SK-N-SH (cell line): ENCODE measurements at regions not wholly inside any gene's neighbourhood (a gene's known extent, or its start where the extent isn't known, plus 50 kb on each side); places are given as distances from the start of the nearest gene placed in this dataset.

Experiments
- CTCF ChIA-PET: fragments of 300-600, 350-600 bp; formaldehyde crosslinking; extraction: SDS; loops from one replicate; lab custom pipeline; 2021; lab: Yijun Ruan, JAX
- POLR2A ChIA-PET: fragments of 350-600 bp; sonication (Branson Sonifier 250); formaldehyde crosslinking; extraction: SDS; loops from one replicate; lab custom pipeline; 2020; ENCODE audit warnings: antibody characterized with exemption, inconsistent platforms; lab: Yijun Ruan, JAX
- DNase-seq: peaks from one replicate; pipeline ENCODE4 v3.0.0; 2012
- H2AFZ ChIP-seq: fragments of 200-600 bp; sonication (generic); 2 replicates; pipeline ENCODE4 v1.8.1; 2016; ENCODE audit warnings: antibody characterized with exemption, mild to moderate bottlenecking, low read depth
- H3F3A ChIP-seq: fragments of 200-600 bp; sonication (generic); replicated peaks from 2 replicates; pipeline ENCODE3; 2016; ENCODE audit warnings: antibody characterized with exemption, mild to moderate bottlenecking; ENCODE audit not compliant: insufficient read depth
- H3K27ac ChIP-seq, 2 experiments: fragments of 200-500 bp in 1 of 2; fragments of 200-600 bp in 1 of 2; sonication (Bioruptor generic) in 1 of 2; sonication (generic), shearing (Covaris generic) in 1 of 2; 2 replicates each; pipeline versions ENCODE4 v1.5.1 to v1.6.1; 2014 to 2016; ENCODE audit warnings: low read depth in 2 of 2, inconsistent platforms in 1 of 2, low read length in 1 of 2, mild to moderate bottlenecking in 1 of 2, mixed read lengths in 1 of 2
- H3K27me3 ChIP-seq: fragments of 200-600 bp; sonication (generic), shearing (Covaris generic); 2 replicates; pipeline ENCODE4 v1.6.1; 2016; ENCODE audit warnings: mixed run types; ENCODE audit not compliant: insufficient read depth
- H3K36me3 ChIP-seq, 2 experiments: fragments of 200-500 bp in 1 of 2; fragments of 200-600 bp in 1 of 2; sonication (Bioruptor generic) in 1 of 2; sonication (generic) in 1 of 2; replicated peaks in 1 of 2; 2 replicates each; pipeline versions ENCODE3 to v1.5.1; 2014 to 2016; ENCODE audit warnings: low read length in 1 of 2, mild to moderate bottlenecking in 1 of 2; ENCODE audit not compliant: insufficient read depth in 2 of 2, control insufficient read depth in 1 of 2
- H3K4me1 ChIP-seq, 2 experiments: fragments of 200-500 bp in 1 of 2; fragments of 200-600 bp in 1 of 2; sonication (Bioruptor generic) in 1 of 2; sonication (generic), shearing (Covaris generic) in 1 of 2; 2 replicates each; pipeline versions ENCODE4 v1.5.1 to v1.6.1; 2014 to 2016; ENCODE audit warnings: low read depth in 1 of 2, low read length in 1 of 2, mixed run types in 1 of 2; ENCODE audit not compliant: insufficient read depth in 2 of 2, control insufficient read depth in 1 of 2
- H3K4me2 ChIP-seq: fragments of 200-600 bp; sonication (generic), shearing (Covaris generic); 2 replicates; pipeline ENCODE4 v1.6.1; 2017; ENCODE audit warnings: mixed run types
- H3K4me3 ChIP-seq, 2 experiments: fragments of 200-500 bp in 1 of 2; fragments of 200-600 bp in 1 of 2; sonication (Bioruptor generic) in 1 of 2; sonication (generic), shearing (Covaris generic) in 1 of 2; 2 replicates each; pipeline versions ENCODE4 v1.5.1 to v1.8.1; 2014 to 2016; ENCODE audit warnings: low read depth in 2 of 2, inconsistent platforms in 1 of 2, low read length in 1 of 2, mild to moderate bottlenecking in 1 of 2, mixed read lengths in 1 of 2, moderate library complexity in 1 of 2
- H3K79me2 ChIP-seq: fragments of 200-600 bp; sonication (generic); 2 replicates; pipeline ENCODE4 v1.8.1; 2017; ENCODE audit warnings: mild to moderate bottlenecking; ENCODE audit not compliant: insufficient read depth
- H3K9ac ChIP-seq: fragments of 200-600 bp; sonication (generic); 2 replicates; pipeline ENCODE4 v1.6.1; 2017; ENCODE audit warnings: mixed run types
- H3K9me2 ChIP-seq: fragments of 200-600 bp; sonication (generic); 2 replicates; pipeline ENCODE4 v1.6.1; 2017; ENCODE audit warnings: mixed run types
- H3K9me3 ChIP-seq: fragments of 200-600 bp; sonication (generic); 2 replicates; pipeline ENCODE4 v1.6.1; 2017; ENCODE audit warnings: mixed run types, mild to moderate bottlenecking, moderate library complexity
- H4K20me1 ChIP-seq: fragments of 200-600 bp; sonication (generic); 2 replicates; pipeline ENCODE4 v1.6.1; 2017; ENCODE audit warnings: mild to moderate bottlenecking, mixed run types; ENCODE audit not compliant: insufficient read depth
- CHD2 ChIP-seq: fragments of 150-350 bp; IDR thresholded peaks from 2 replicates; pipeline ENCODE4 v1.6.1; 2018; ENCODE audit warnings: low read length; ENCODE audit not compliant: partially characterized antibody
- ELF1 ChIP-seq: IDR thresholded peaks from 2 replicates; pipeline ENCODE4 v1.4.0; 2012
- EP300 ChIP-seq, 2 experiments: IDR thresholded peaks; 2 replicates each; pipeline versions ENCODE4 v1.4.0 to v1.6.1; 2012; ENCODE audit warnings: borderline replicate concordance in 1 of 2, low read depth in 1 of 2, low read length in 1 of 2
- FOSL2 ChIP-seq: IDR thresholded peaks from 2 replicates; pipeline ENCODE4 v1.4.0; 2012; ENCODE audit warnings: low read depth, mild to moderate bottlenecking, moderate library complexity, borderline replicate concordance
- FOXM1 ChIP-seq: IDR thresholded peaks from 2 replicates; pipeline ENCODE4 v1.4.0; 2012; ENCODE audit warnings: low read depth, mild to moderate bottlenecking
- GATA2 ChIP-seq: sonication (generic); formaldehyde crosslinking; IDR thresholded peaks from 2 replicates; pipeline ENCODE4 v1.5.0; 2020; ENCODE audit warnings: mild to moderate bottlenecking, missing genetic modification reagents
- IRF3 ChIP-seq: fragments of 150-350 bp; IDR thresholded peaks from 2 replicates; pipeline ENCODE4 v1.6.1; 2016; ENCODE audit warnings: mild to moderate bottlenecking, low read depth, low read length
- JUND ChIP-seq: IDR thresholded peaks from 2 replicates; pipeline ENCODE4 v1.4.0; 2012
- MXI1 ChIP-seq: IDR thresholded peaks from 2 replicates; pipeline ENCODE4 v1.6.1; 2012; ENCODE audit warnings: mild to moderate bottlenecking, low read depth, low read length, improper control_type of control experiment
- NFIC ChIP-seq: IDR thresholded peaks from 2 replicates; pipeline ENCODE4 v1.4.0; 2012; ENCODE audit warnings: borderline replicate concordance
- POLR2AphosphoS5 ChIP-seq: IDR thresholded peaks from 2 replicates; pipeline ENCODE4 v1.6.1; 2012; ENCODE audit warnings: low read depth, low read length
- RAD21 ChIP-seq: IDR thresholded peaks from 2 replicates; pipeline ENCODE4 v1.6.1; 2012; ENCODE audit warnings: mild to moderate bottlenecking, low read length
- RCOR1 ChIP-seq: fragments of 150-350 bp; IDR thresholded peaks from 2 replicates; pipeline ENCODE4 v1.6.1; 2017; ENCODE audit warnings: antibody characterized with exemption, low read length
- REST ChIP-seq: IDR thresholded peaks from 2 replicates; pipeline ENCODE4 v1.6.1; 2012; ENCODE audit warnings: mild to moderate bottlenecking, low read depth, low read length, moderate library complexity
- RXRA ChIP-seq: IDR thresholded peaks from 2 replicates; pipeline ENCODE4 v1.4.0; 2012; ENCODE audit warnings: low read depth, mild to moderate bottlenecking, borderline replicate concordance
- SIN3A ChIP-seq: IDR thresholded peaks from 2 replicates; pipeline ENCODE4 v1.6.1; 2012; ENCODE audit warnings: low read depth, mild to moderate bottlenecking, low read length, moderate library complexity, borderline replicate concordance
- TAF1 ChIP-seq: IDR thresholded peaks from 2 replicates; pipeline ENCODE4 v1.6.1; 2012; ENCODE audit warnings: low read depth, mild to moderate bottlenecking, low read length, moderate library complexity, borderline replicate concordance
- TCF12 ChIP-seq: IDR thresholded peaks from 2 replicates; pipeline ENCODE4 v1.4.0; 2012
- TEAD4 ChIP-seq: IDR thresholded peaks from 2 replicates; pipeline ENCODE4 v1.4.0; 2012; ENCODE audit warnings: mild to moderate bottlenecking, borderline replicate concordance; ENCODE audit not compliant: insufficient read depth
- USF1 ChIP-seq: IDR thresholded peaks from 2 replicates; pipeline ENCODE4 v1.4.0; 2012; ENCODE audit warnings: low read depth, borderline replicate concordance
- USF2 ChIP-seq: fragments of 150-350 bp; IDR thresholded peaks from 2 replicates; pipeline ENCODE4 v1.6.1; 2017; ENCODE audit warnings: antibody characterized with exemption, low read length, low read depth, borderline replicate concordance
- WGBS: methylation state at CpG from one replicate; pipeline ENCODE4 v1.1.6; 2017; ENCODE audit warnings: low lambda C conversion rate; 5-methylcytosine and 5-hydroxymethylcytosine counted together

GRCh38 chr6:50936277-50936681 is 117.6 kb downstream of the TFAP2B start:
- POLR2A ChIA-PET = no interaction called here
- H3K9me2 ChIP-seq = no peaks in the 10 kb centered on the region
- peaks cover 0 to 21% of the 10 kb centered on the region in 2 experiments; a peak in 3 of 4 replicates for H3K4me1 ChIP-seq
- no peaks in the 10 kb centered on the region for H3K79me2 ChIP-seq
- H3K27ac ChIP-seq = peak overlapping the region; percentile 15 to 98; a peak in 3 of 4 replicates
- no peak for TF ChIP-seq REST
- peak; percentile 22; the same call in 1 of the 2 replicates for TF ChIP-seq RAD21
- TF ChIP-seq RCOR1 = peak; percentile 59
- TF ChIP-seq FOSL2 = no peak
- no peak for TF ChIP-seq JUND
- TF ChIP-seq NFIC = peak; percentile 14; the same call in 1 of the 2 replicates
- TF ChIP-seq ELF1 = no peak
- no peak for TF ChIP-seq USF2
- no peak for TF ChIP-seq FOXM1
- no peak for TF ChIP-seq USF1
- peak; percentile 76; the same call in 1 of the 2 replicates for TF ChIP-seq MXI1
- TF ChIP-seq RXRA = no peak
- peak; percentile 34; the same call in 1 of the 2 replicates for TF ChIP-seq TCF12
- no peak for TF ChIP-seq TAF1
- no peak for TF ChIP-seq TEAD4
- TF ChIP-seq IRF3 = no peak
- TF ChIP-seq CHD2 = peak; percentile 71
- no peak for TF ChIP-seq POLR2AphosphoS5
- no peak for TF ChIP-seq SIN3A
- peak; percentile 72 for TF ChIP-seq GATA2 (CRISPR knock-in tag)
- TF ChIP-seq EP300 (IDR thresholded peaks at IDR 0.05; ENCODE audit: borderline replicate concordance in 1 of 2, low read depth in 1 of 2, low read length in 1 of 2) = peak in 1 of 2 experiments; percentile 44; a peak in 1 of 4 replicates
- TF ChIP-seq, all 33 proteins: peak for 8
- Histone ChIP-seq H2AFZ (no peak overlapping the region), H3K4me3 (no peak overlapping the region), H3F3A (no peaks in the 10 kb centered on the region), H3K36me3 (no peaks in the 10 kb centered on the region), H3K9ac (no peak overlapping the region), H3K27me3 (no peaks in the 10 kb centered on the region), H3K4me2 (no peak overlapping the region), H4K20me1 (no peaks in the 10 kb centered on the region), H3K9me3 (no peaks in the 10 kb centered on the region)
- CTCF ChIA-PET = interaction anchor here (0.9 to 1.0 kb wide), 2 partner anchors 121 to 1114 kb away, joined by 3 to 4 read pairs; no protein-coding TSS in a partner anchor
- WGBS = 5% methylated on average over 1 of the region's 1 CpG
- peak; percentile 50 for DNase-seq
